ENCODE measurements at regions not wholly inside any gene's neighbourhood (a gene's known extent, or its start where the extent isn't known, plus 50 kb on each side); places are given as distances from the start of the nearest gene placed in this dataset.

DNA sequence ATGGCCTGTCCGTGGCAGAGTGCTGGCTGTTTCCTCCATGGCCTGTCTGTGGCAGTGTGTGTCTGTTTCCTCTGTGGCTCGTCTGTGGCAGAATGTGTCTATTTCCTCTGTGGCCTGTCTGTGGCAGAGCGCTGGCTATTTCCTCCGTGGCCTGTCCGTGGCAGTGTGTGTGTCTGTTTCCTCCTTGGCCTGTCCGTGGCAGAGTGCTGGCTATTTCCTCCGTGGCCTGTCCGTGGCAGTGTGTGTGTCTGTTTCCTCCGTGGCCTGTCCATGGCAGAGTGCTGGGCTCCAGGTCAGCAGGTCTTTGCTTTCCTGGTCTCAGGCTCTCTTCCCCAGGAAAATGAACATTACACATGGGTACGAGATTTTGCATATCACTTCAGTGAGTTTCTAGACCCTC, 138.4 kb upstream of the IPO9 start:
- Histone ChIP-seq H3K27me3 (ENCODE audit: control insufficient read depth in 1 of 2, insufficient read depth in 1 of 2, low read length in 2 of 2) (no peaks in the 10 kb centered on the region), H4K91ac (ENCODE audit: low read length) (no peak overlapping the region), H4K8ac (ENCODE audit: low read length) (no peak overlapping the region), H3K27ac (ENCODE audit: low read length, poor library complexity, severe bottlenecking) (no peak overlapping the region), H3K36me3 (ENCODE audit: control insufficient read depth in 1 of 2, insufficient read depth in 2 of 2, low read depth in 1 of 2, low read length in 2 of 2) (peaks cover 0 to 58% of the 10 kb centered on the region in 2 experiments), H2BK120ac (ENCODE audit: low read depth, low read length) (no peak overlapping the region), H3K9me3 (ENCODE audit: control insufficient read depth, low read length) (no peaks in the 10 kb centered on the region), H2BK12ac (ENCODE audit: low read length in 2 of 2) (no peak overlapping the region), H3K4ac (ENCODE audit: low read depth in 1 of 2, low read length in 2 of 2) (no peak overlapping the region), H3K18ac (ENCODE audit: low read depth in 1 of 2, low read length in 2 of 2) (no peak overlapping the region), H2BK5ac (ENCODE audit: low read depth, low read length, poor library complexity, severe bottlenecking) (no peak overlapping the region), H2BK15ac (ENCODE audit: low read depth, poor library complexity, severe bottlenecking) (no peak overlapping the region), H2AK5ac (ENCODE audit: low read length, severe bottlenecking) (no peak overlapping the region), H3K4me1 (ENCODE audit: control insufficient read depth, insufficient read depth, low read depth, low read length) (peaks cover 23% of the 10 kb centered on the region), H3K14ac (ENCODE audit: low read length in 2 of 2) (peak overlapping the region in 1 of 2 experiments; percentile 19), H3K4me3 (ENCODE audit: insufficient read depth in 1 of 2, low read depth in 1 of 2, low read length in 2 of 2) (no peak overlapping the region), H3K9ac (ENCODE audit: low read length) (no peak overlapping the region), H3K79me1 (replicated peaks; ENCODE audit: low read length, poor library complexity, severe bottlenecking) (peaks cover 43% of the 10 kb centered on the region), H2AFZ (ENCODE audit: low read depth, low read length) (no peak overlapping the region), H3K4me2 (ENCODE audit: low read length, poor library complexity, severe bottlenecking) (no peak overlapping the region), H3K23ac (ENCODE audit: low read length in 2 of 2) (no peak overlapping the region)
- no peak for DNase-seq
- 91% methylated on average over 9 of the region's 10 CpGs for WGBS

DNA sequence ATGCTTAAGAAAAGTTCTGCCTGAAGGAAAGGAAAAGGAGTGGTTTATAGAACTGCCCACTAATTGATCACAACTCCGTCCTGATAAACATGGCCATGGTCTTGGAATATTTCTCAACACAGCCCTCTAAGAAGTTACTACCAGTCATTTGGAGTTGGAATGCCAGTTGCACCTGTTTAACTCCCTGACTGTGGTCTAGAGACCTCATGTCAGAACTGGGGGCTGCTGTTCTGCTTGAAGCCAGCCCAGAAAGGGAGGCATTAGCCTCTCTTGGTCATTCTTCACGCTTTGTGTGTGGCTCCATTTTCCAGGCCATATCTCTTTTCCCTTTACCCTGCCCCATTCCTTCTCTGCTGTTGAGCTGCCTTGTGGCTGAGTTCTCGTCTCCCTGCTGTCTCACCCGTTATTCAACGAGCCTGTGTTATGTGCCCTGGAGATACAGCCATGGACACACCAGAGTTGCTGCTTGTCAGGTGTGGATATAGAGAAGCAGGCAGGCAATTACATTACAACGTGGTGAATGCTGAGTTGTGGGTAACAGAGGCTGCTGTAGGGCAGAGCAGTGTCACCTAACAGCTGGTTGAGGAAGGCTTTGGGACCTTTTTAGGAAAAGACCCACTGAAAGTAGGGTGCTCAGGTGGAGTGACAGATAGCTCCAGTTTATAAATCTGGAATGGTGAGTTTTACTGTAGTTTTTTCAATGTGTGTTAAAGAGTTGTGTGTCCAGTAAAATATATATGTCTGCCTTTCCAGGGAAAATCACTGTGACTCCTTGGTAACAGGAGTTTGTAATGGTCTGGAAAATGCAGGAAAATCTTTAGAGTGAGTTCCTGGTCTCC, 137.0 kb upstream of the IPO9 start:
- Histone ChIP-seq H4K91ac (ENCODE audit: low read length) (no peak overlapping the region), H2BK5ac (ENCODE audit: low read depth, low read length, poor library complexity, severe bottlenecking) (no peak overlapping the region), H4K8ac (ENCODE audit: low read length) (no peak overlapping the region), H2BK120ac (ENCODE audit: low read depth, low read length) (no peak overlapping the region), H3K36me3 (ENCODE audit: control insufficient read depth in 1 of 2, insufficient read depth in 2 of 2, low read depth in 1 of 2, low read length in 2 of 2) (peaks cover 0 to 46% of the 10 kb centered on the region in 2 experiments), H3K23ac (ENCODE audit: low read length in 2 of 2) (no peak overlapping the region), H3K27me3 (ENCODE audit: control insufficient read depth in 1 of 2, insufficient read depth in 1 of 2, low read length in 2 of 2) (no peaks in the 10 kb centered on the region), H3K9ac (ENCODE audit: low read length) (no peak overlapping the region), H3K18ac (ENCODE audit: low read depth in 1 of 2, low read length in 2 of 2) (no peak overlapping the region), H3K4me1 (ENCODE audit: control insufficient read depth, insufficient read depth, low read depth, low read length) (peaks cover 29% of the 10 kb centered on the region), H3K27ac (ENCODE audit: low read length, poor library complexity, severe bottlenecking) (no peak overlapping the region), H3K4me2 (ENCODE audit: low read length, poor library complexity, severe bottlenecking) (no peak overlapping the region), H2AK5ac (ENCODE audit: low read length, severe bottlenecking) (peak overlapping the region; percentile 8), H3K4me3 (ENCODE audit: insufficient read depth in 1 of 2, low read depth in 1 of 2, low read length in 2 of 2) (no peak overlapping the region), H2BK15ac (ENCODE audit: low read depth, poor library complexity, severe bottlenecking) (no peak overlapping the region), H3K79me1 (replicated peaks; ENCODE audit: low read length, poor library complexity, severe bottlenecking) (peaks cover 41% of the 10 kb centered on the region), H2AFZ (ENCODE audit: low read depth, low read length) (no peak overlapping the region), H2BK12ac (ENCODE audit: low read length in 2 of 2) (no peak overlapping the region), H3K9me3 (ENCODE audit: control insufficient read depth, low read length) (no peaks in the 10 kb centered on the region), H3K4ac (ENCODE audit: low read depth in 1 of 2, low read length in 2 of 2) (no peak overlapping the region), H3K14ac (ENCODE audit: low read length in 2 of 2) (no peak overlapping the region)
- WGBS: 88% methylated on average over 6 of the region's 6 CpGs
- no peak for DNase-seq

DNA sequence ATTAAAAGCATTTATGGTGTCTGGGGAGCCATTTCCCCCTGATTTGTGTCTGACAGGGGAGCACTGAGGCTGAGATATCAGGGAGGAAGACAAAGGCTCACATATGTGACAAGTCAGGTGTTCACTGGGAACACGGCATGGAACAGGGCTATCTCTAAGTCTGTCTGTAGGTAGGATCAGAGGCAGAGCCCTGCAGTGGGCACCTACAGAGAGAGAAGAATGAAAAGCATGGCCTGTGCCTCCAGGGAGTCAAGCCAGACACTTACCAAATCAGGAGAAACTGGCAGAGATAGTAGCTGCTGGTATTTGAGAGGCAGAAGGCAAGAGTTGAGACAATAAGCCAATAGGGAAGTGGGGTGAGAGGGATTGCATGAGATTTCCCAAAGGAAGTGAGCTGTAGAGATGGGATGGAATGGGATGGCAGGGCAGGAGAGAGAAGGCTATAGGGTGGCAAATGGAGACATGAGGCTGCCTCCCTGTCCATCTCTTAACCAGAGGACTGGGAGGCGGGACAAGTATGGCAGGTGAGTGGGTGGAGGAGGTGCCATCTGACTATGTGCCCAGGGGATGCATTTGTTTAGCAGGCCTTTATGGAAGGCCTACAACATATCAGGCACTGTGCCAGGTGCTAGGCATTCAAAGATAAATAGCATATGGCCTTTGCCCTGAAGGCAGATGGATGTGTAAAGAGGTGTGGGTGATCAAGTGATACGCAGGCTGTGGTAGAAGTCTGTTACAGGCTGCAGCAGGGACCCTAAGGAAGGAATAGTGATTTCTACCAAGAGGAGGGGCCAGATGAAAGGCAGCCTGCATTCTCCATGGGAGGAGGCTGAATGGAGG, 136.2 kb upstream of the IPO9 start:
- H3K4me2 ChIP-seq (ENCODE audit: low read length, poor library complexity, severe bottlenecking): no peak overlapping the region

More for the DNA sequence above, 136.2 kb upstream of the IPO9 start:
- H3K23ac ChIP-seq (ENCODE audit: low read length in 2 of 2): no peak overlapping the region
- no peak overlapping the region for H2AK5ac ChIP-seq (ENCODE audit: low read length, severe bottlenecking)
- no peak for DNase-seq
- WGBS: 99% methylated on average over 3 of the region's 3 CpGs
- H2AFZ ChIP-seq (ENCODE audit: low read depth, low read length): no peak overlapping the region
- peaks cover 0 to 39% of the 10 kb centered on the region in 2 experiments for H3K36me3 ChIP-seq (ENCODE audit: control insufficient read depth in 1 of 2, insufficient read depth in 2 of 2, low read depth in 1 of 2, low read length in 2 of 2)
- H2BK12ac ChIP-seq (ENCODE audit: low read length in 2 of 2): no peak overlapping the region
- no peak overlapping the region for H3K4me3 ChIP-seq (ENCODE audit: insufficient read depth in 1 of 2, low read depth in 1 of 2, low read length in 2 of 2)
- peaks cover 41% of the 10 kb centered on the region for H3K79me1 ChIP-seq (replicated peaks; ENCODE audit: low read length, poor library complexity, severe bottlenecking)
- H3K4me1 ChIP-seq (ENCODE audit: control insufficient read depth, insufficient read depth, low read depth, low read length): peaks cover 32% of the 10 kb centered on the region
- H2BK15ac ChIP-seq (ENCODE audit: low read depth, poor library complexity, severe bottlenecking): no peak overlapping the region
- H3K27me3 ChIP-seq (ENCODE audit: control insufficient read depth in 1 of 2, insufficient read depth in 1 of 2, low read length in 2 of 2): no peaks in the 10 kb centered on the region
- H2BK120ac ChIP-seq (ENCODE audit: low read depth, low read length): no peak overlapping the region
- H3K18ac ChIP-seq (ENCODE audit: low read depth in 1 of 2, low read length in 2 of 2): no peak overlapping the region
- H3K9me3 ChIP-seq (ENCODE audit: control insufficient read depth, low read length): no peaks in the 10 kb centered on the region
- H3K14ac ChIP-seq (ENCODE audit: low read length in 2 of 2): no peak overlapping the region
- no peak overlapping the region for H3K27ac ChIP-seq (ENCODE audit: low read length, poor library complexity, severe bottlenecking)
- H3K4ac ChIP-seq (ENCODE audit: low read depth in 1 of 2, low read length in 2 of 2): no peak overlapping the region
- no peak overlapping the region for H2BK5ac ChIP-seq (ENCODE audit: low read depth, low read length, poor library complexity, severe bottlenecking)
- no peak overlapping the region for H4K8ac ChIP-seq (ENCODE audit: low read length)
- no peak overlapping the region for H3K9ac ChIP-seq (ENCODE audit: low read length)
- H4K91ac ChIP-seq (ENCODE audit: low read length): no peak overlapping the region

Measured in mesenchymal stem cell (in vitro differentiated cells and primary cell).